ENCODE measurements at regions not wholly inside any gene's neighbourhood (a gene's known extent, or its start where the extent isn't known, plus 50 kb on each side); places are given as distances from the start of the nearest gene placed in this dataset.
"Not testable (repeated sequence)": the region's sequence is repeated elsewhere in the genome, so short reads cannot be mapped to it uniquely, and the experiment has no call there.

- Mint-ChIP-seq H3K4me1 (no peaks in the 10 kb centered on the region), H3K27me3 (ENCODE audit: low read depth) (no peaks in the 10 kb centered on the region), H3K9me3 (no peaks in the 10 kb centered on the region), H3K27ac (no peak overlapping the region), H3K4me3 (no peak overlapping the region), H3K36me3 (ENCODE audit: low read depth) (no peaks in the 10 kb centered on the region)
- no peak for TF ChIP-seq CTCF (IDR thresholded peaks at IDR 0.05; ENCODE audit: unreplicated experiment in 3 of 3)
Measured at GRCh38 chr4:66284991-66285451, 614.7 kb upstream of the EPHA5 start.

- no peaks in the 10 kb centered on the region for H3K36me3 Mint-ChIP-seq (ENCODE audit: low read depth)
- no peak overlapping the region for H3K27ac Mint-ChIP-seq
- TF ChIP-seq CTCF (IDR thresholded peaks at IDR 0.05; ENCODE audit: unreplicated experiment in 3 of 3) = no peak
- no peaks in the 10 kb centered on the region for H3K27me3 Mint-ChIP-seq (ENCODE audit: low read depth)
- no peaks in the 10 kb centered on the region for H3K9me3 Mint-ChIP-seq
- H3K4me3 Mint-ChIP-seq = no peak overlapping the region
- H3K4me1 Mint-ChIP-seq = no peaks in the 10 kb centered on the region
Measured at GRCh38 chr4:66279084-66279483, 608.8 kb upstream of the EPHA5 start.

GRCh38 chr4:66275411-66276038, 605.2 kb upstream of the EPHA5 start:
- H3K9me3 Mint-ChIP-seq = peaks cover 5% of the 10 kb centered on the region
- H3K36me3 Mint-ChIP-seq (ENCODE audit: low read depth) = no peaks in the 10 kb centered on the region
- H3K27me3 Mint-ChIP-seq (ENCODE audit: low read depth) = no peaks in the 10 kb centered on the region
- TF ChIP-seq CTCF (IDR thresholded peaks at IDR 0.05; ENCODE audit: unreplicated experiment in 3 of 3) = no peak
- H3K27ac Mint-ChIP-seq = no peak overlapping the region
- H3K4me3 Mint-ChIP-seq = no peak overlapping the region
- H3K4me1 Mint-ChIP-seq = no peaks in the 10 kb centered on the region

- Mint-ChIP-seq H3K4me3 (no peak overlapping the region), H3K27ac (no peak overlapping the region), H3K36me3 (ENCODE audit: low read depth) (no peaks in the 10 kb centered on the region), H3K9me3 (peaks cover 14% of the 10 kb centered on the region), H3K4me1 (no peaks in the 10 kb centered on the region), H3K27me3 (ENCODE audit: low read depth) (no peaks in the 10 kb centered on the region)
- TF ChIP-seq CTCF (IDR thresholded peaks at IDR 0.05; ENCODE audit: unreplicated experiment in 3 of 3) = no peak
Measured at GRCh38 chr4:66273110-66273509, 602.8 kb upstream of the EPHA5 start.

GRCh38 chr4:66270356-66270755, 600.1 kb upstream of the EPHA5 start:
- not testable (repeated sequence) for H3K4me3 Mint-ChIP-seq

GRCh38 chr4:66266554-66266953, 596.3 kb upstream of the EPHA5 start:
- peaks cover 14% of the 10 kb centered on the region for H3K9me3 Mint-ChIP-seq
- not testable (repeated sequence) for H3K27me3 Mint-ChIP-seq (ENCODE audit: low read depth); H3K36me3 Mint-ChIP-seq (ENCODE audit: low read depth)

More at GRCh38 chr4:66270356-66270755, 600.1 kb upstream of the EPHA5 start:
- H3K27ac Mint-ChIP-seq; H3K4me1 Mint-ChIP-seq; H3K36me3 Mint-ChIP-seq (ENCODE audit: low read depth); H3K27me3 Mint-ChIP-seq (ENCODE audit: low read depth): not testable (repeated sequence)
- peaks cover 14% of the 10 kb centered on the region for H3K9me3 Mint-ChIP-seq

GRCh38 chr4:66266035-66266434, 595.7 kb upstream of the EPHA5 start:
- H3K27me3 Mint-ChIP-seq (ENCODE audit: low read depth) = no peaks in the 10 kb centered on the region

More at GRCh38 chr4:66266554-66266953, 596.3 kb upstream of the EPHA5 start:
- H3K27ac Mint-ChIP-seq, H3K4me1 Mint-ChIP-seq, H3K4me3 Mint-ChIP-seq: not testable (repeated sequence)

More at GRCh38 chr4:66266035-66266434, 595.7 kb upstream of the EPHA5 start:
- H3K4me1 Mint-ChIP-seq = no peaks in the 10 kb centered on the region
- peaks cover 12% of the 10 kb centered on the region for H3K9me3 Mint-ChIP-seq
- no peak for TF ChIP-seq CTCF (IDR thresholded peaks at IDR 0.05; ENCODE audit: unreplicated experiment in 3 of 3)
- no peaks in the 10 kb centered on the region for H3K36me3 Mint-ChIP-seq (ENCODE audit: low read depth)
- no peak overlapping the region for H3K4me3 Mint-ChIP-seq
- no peak overlapping the region for H3K27ac Mint-ChIP-seq
